NCI-H1436 (cell line): ENCODE measurements at regions not wholly inside any gene's neighbourhood (a gene's known extent, or its start where the extent isn't known, plus 50 kb on each side); places are given as distances from the start of the nearest gene placed in this dataset.

Experiments used
- DNase-seq: peaks from one replicate; lab custom pipeline; 2025; lab: John Stamatoyannopoulos, UW

DNA sequence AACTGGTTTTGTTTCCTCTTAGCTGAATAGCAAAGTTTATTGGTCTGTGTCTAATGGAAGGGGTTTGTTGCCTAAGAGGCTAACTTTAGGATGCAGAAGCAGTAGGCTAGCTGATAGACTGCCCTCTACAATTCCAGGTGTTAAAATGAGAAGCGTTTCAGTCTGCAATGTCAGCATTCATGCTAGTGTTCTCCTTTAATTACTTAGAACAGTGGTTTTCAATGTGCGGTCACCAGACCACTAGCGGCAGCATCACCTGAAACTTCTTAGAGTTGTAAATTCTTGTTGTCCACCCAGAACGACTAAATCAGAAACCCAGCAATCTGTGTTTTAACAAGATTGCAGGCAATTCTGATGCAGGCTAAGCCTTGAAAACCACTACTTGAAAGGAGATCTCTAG lies 392.9 kb downstream of the IPMK start:
- DNase-seq: no peak

DNA sequence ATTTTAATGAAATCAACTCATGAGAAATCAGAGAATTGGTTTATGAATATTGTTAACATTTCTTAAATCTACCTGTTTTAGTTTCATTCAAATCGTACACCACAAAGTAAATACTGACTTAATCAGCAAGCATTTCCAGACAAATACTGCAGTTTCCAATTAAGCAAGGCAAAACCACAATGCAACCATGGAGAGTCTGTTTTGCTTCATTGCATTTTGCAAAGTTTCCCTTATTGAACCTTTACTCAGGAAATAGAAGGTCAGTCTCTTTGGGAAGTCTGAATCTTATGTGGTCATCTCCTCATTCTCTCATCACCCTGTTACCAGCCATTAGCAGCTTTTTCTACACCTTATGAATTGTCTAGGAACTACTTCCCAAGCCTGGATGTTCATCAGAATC lies 400.5 kb downstream of the IPMK start:
- DNase-seq: no peak

GRCh38 chr10:57864765-57865680 lies 402.7 kb downstream of the IPMK start:
- no peak for DNase-seq

DNA sequence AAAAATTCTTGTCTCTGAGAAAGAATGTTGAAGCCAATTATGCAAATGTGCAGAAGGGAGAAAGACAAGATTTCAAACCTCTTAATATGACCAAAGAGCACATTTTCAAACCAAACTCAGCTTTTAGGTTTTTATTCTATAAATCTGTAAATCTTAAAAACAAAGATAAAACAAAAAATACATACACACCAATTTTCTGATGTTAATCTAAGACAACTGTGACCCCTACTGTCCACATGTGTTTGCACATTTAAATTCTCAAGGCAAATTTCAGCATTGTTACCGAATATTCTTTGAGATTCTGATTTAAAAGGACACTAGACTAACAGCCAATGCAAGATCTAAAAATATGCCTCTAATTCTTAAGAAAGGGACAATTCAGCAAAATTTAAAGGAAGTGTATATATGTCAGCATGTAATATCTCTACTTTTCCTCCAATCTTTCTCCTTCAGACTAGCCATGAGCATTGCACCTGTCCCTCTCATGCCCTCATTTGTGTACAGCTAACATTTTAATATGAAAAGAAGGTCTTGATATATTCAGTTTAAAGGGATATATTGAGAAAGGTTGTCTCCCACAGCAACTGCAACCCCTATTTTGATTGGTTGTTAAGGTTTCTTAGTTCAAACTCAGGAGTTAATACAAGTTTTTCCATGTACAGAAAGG lies 417.9 kb downstream of the IPMK start:
- DNase-seq: no peak

- DNase-seq: no peak
Measured at GRCh38 chr10:57846307-57847065, 421.2 kb downstream of the IPMK start.

DNA sequence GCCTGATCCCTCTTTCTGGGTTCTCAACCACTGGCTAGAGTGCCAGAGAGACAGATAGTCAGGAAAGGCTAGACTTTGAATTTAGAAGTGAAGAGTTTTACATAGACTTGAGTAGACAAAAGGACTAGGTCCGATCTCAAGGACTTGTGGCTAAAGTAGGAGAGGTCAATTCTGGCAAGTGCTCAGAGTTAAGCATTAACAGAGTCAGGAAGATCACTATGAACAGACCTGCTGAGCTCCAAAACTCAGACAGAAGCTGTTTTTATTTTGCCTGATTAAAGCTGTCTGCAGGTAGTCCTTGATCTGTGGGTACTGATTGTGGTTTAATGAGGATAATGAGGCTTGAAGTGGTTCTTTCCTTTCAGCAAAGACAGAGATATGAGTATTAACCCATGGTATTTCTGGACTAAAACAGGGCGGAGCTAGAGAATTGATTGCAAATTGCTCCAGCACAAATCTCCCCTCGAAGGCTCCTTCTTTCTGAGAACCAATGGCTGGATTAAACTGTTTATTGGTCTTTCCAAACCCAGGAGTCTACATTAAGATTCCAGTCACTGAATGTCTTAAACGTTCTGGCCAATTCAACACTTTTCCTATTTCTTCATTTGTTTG lies 423.2 kb downstream of the IPMK start:
- no peak for DNase-seq

- no peak for DNase-seq
Measured at GRCh38 chr10:57830877-57831560, 436.7 kb downstream of the IPMK start.

DNA sequence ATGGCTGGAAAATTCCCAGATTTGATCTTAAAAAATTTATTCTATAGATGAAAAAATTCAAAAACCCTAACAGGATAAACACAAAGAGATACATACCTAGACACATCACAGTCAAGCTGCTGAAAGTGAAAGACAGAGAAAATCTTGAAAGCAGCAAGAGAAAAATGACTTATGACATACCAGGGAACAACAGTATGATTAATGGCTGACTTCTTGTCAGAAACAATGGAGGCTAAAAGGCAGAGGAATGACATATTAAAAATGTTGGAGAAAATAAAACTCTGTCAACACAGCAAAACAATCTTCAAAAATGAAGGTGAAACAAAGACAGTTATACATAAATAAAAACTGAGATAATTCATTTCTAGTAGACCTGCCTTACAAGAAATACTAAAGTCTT lies 442.7 kb downstream of the IPMK start:
- no peak for DNase-seq

DNA sequence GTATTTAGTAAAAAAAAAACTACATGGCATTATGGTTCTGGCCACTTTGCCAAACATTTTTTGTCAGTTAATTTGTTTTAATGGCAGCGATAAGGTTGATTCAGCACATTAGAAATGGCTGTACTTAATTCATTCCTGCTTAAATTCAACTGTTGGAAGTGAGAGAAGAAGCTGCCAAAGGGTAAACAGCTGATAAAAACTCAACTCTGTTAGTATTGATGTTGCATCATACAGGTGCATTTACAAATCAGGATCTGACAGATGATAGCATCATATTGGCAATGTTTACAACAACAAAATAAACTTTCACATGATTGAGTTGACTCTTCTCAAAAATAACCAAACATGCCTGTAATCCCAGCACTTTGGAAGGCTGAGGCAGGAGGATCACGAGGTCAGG lies 444.3 kb downstream of the IPMK start:
- no peak for DNase-seq

DNA sequence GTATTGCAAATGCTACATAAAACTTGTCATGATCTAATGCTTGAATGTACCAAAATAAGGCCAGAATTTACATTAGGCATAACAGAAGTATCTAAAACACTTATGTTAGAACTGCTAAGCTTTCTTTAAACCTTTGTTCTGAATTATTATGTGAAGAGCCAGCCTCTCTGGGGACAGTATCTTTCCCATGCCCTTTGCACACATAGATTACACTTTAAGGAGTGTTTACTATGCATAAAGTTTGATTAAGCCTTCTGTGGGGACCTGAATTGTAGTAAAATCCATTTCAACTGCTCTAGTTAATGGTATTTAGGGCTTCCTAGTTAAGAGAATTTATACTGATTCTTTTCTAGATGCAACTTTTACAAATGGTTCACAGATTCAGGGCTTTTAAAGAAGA lies 444.7 kb downstream of the IPMK start:
- no peak for DNase-seq

GRCh38 chr10:57818522-57818921 lies 449.2 kb downstream of the IPMK start:
- DNase-seq: no peak

DNA sequence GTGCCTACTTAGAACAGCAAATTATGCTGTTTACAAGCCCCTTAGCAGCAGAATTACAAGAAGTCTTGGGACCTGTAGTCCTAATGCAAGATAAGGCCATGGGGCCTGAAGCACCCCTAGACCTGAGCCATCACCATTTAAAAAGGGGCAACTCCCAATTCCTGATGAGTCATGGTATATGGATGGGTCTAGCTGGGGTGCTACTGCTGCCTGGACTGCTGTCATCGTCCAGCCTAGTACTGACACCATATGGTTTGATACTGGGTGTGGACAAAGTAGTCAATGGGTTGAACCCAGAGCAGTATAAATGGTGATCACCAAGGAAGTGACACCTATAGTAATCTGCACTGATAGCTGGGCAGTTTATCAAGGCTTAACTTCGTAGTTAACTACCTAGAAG lies 450.0 kb downstream of the IPMK start:
- no peak for DNase-seq

DNA sequence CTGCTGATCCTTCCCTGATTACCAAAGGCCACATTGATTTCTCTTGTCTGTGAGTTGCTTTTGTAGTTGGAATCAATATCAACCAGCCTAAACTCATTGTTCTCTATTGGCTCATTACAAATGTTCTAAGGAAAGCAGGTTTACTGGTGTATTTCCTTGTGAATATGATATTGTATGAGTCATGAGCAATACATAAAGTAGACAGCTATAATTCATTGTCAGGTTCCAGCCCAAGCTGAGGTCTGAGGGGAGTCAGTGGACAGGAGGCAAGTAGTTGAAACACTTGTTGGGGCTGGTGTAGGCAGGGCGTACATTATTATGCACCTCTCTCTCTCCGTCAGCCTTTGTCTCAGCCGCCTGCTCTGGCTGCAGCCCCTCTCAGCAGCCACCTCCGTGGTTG lies 451.7 kb downstream of the IPMK start:
- DNase-seq: no peak

DNA sequence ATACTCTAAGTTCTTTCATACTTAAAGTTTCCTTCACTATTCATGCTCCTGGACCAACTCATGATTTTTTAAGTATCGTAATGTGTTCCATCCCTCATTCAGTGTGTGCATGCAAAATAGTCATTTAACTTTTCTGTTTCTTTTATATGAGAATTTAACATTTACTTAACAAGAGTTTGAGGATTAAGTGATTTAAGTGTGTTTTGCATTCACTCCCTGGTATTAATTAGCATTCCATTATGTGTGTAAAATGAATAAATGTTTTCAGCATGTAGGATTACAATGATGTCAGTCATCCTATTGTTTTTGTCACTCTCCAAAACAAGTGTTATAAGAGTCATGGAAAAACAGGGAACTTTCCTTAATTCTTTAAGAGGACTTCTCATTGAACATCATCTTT lies 457.7 kb downstream of the IPMK start:
- no peak for DNase-seq

DNA sequence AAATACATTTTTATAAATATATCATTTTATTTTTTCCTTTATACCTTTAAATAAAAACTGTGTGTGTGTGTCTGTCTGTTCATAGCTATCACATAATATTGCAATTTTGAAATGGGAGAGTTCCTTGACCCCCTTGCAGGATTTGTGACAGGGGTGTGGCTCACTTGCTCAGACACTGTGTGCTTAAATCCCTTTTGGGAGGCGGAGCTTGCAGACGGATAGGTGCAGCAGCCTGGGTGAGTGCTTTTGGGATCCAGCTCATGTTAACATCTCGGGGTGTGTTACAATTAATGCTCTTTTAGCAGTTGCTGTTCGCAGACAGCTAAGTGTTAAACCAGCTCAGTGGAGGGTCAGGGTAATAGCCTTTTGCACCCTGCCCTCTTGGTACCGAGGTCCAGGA lies 459.8 kb downstream of the IPMK start:
- DNase-seq: no peak

- no peak for DNase-seq
Measured at GRCh38 chr10:57806675-57807074, 461.0 kb downstream of the IPMK start.

GRCh38 chr10:57799625-57800024 lies 468.1 kb downstream of the IPMK start:
- DNase-seq: no peak

- DNase-seq: no peak
Measured at GRCh38 chr10:57798830-57799229, 468.9 kb downstream of the IPMK start.

GRCh38 chr10:57791546-57791945 lies 476.1 kb downstream of the IPMK start:
- DNase-seq: no peak

- no peak for DNase-seq
Measured at GRCh38 chr10:57790703-57791102, 477.0 kb downstream of the IPMK start.

DNA sequence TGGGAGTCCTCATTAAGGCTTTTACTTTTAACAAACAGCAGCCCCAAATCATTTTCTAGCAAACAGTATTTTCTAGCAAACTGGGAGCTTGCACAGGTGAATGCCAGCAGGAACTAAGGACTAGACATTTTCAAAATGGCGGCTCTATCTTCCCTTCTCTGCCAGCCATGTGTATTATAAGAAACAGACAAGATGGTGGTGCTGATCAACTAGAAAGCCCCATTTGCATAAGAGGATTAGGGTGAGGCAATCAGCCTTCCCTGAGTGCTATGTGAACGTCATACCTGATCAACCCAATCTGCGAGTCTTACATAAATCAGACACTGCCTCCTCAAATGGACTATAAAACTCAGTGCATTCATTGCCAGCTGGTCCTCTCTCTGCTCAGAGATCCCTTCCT lies 479.6 kb downstream of the IPMK start:
- DNase-seq: no peak
